ENCODE measurements at regions not wholly inside any gene's neighbourhood (a gene's known extent, or its start where the extent isn't known, plus 50 kb on each side); places are given as distances from the start of the nearest gene placed in this dataset.
"Not testable (repeated sequence)": the region's sequence is repeated elsewhere in the genome, so short reads cannot be mapped to it uniquely, and the experiment has no call there.

DNA sequence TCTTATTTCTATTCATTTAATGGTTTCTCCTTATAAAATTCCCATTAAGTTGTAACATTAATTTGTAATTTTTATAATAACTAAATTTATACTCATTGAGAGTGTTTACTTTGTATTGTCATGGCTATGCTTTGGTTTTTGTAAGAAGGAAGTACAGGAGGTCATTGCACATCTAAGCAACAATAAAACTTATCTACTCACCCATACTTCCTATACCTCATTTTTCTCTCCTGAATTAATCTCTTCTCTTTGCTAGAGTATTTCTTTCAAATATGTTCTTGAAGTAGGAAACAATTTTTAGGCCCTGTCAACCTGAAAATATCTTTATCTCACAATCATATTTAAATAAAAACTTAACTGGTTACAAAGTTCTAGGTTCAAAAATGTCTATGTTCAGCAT lies 95.4 kb upstream of the WDR11 start:
- no peak for DNase-seq (ENCODE audit: low read depth)

DNA sequence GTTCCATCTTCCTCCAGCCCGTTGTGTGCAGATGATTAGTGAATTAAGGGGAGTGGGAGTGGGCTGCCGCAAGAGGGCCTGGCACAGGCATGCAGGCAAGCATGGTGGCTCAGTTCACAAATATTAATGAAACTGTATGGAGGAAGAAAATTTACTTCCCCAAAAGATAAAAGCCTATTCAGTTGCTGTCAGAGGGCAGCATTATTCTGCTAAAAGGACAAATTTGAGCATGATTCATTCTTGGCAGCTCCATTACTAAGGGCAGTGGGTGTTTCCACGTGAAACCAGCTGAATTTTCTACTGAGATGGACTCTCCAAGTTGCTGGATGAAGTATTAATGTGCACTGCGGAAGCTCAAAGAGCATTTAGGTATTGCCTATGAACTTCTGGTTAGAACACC lies 90.9 kb upstream of the WDR11 start:
- no peak for DNase-seq (ENCODE audit: low read depth)

DNA sequence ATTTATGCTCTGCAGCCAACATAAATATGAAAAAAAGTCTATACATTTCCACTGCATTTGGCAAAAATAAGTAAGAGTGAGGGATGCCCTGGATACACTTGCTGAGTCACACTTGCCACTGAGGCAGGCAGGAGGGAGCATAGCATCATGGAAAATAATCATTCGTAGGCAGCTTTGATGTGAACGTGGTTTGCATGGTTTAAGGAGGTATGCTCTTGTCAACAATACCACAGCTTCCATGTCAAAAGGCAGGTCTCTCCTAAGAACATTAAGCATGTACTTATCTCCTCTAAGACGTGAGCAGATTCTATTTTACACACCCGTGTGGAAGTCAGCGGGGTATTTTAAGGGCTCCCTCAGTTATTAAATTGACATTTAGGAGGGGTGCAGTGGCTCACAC lies 89.2 kb upstream of the WDR11 start:
- DNase-seq (ENCODE audit: low read depth) = no peak

DNA sequence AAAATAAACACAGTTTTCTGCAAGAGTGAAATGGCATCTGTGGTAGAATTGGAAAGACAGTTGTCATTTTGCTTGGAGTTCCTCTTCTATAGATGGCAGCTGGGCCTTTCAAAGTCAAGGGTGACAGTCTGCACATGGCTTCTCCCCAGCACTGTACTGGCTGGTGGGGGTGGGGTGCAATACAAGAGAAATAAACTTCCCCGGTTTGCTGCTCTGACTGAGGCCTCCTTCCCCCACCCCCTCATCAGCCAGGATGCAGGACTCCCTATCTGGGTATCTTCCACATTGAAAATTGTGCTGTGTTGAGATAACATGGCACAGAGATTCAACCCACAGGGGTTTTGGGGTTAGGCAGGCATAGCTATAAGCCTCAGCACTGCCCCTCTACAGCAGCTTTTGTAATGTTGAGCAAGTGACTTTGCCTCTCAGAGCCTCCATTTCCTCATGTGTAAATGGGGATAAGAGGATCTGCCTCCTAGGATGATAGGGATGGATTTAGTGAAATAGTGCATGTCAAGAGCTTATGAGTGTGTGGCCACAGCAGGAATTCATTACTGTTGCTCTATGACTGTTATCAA lies 85.8 kb upstream of the WDR11 start:
- peak; percentile 83 for DNase-seq (ENCODE audit: low read depth)

DNA sequence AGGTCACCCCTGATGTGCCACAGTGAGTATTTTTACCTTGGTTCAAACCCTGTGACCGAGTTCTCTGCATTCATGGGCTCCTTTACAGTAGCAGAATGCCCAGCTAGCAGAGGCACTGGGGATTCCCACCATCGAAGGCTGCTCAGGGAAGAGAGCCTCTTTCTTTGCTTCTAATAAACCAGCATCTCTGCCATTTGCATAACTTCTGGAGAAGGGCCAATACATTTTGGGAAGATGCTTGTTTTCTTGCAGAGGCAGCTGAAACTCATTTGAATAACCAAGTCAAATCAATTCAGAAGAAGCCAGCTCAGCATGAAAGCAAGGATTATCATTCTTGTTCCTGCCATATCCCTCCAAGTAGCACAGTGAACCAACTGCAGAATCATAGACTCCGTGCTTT lies 82.9 kb upstream of the WDR11 start:
- DNase-seq (ENCODE audit: low read depth) = no peak

DNA sequence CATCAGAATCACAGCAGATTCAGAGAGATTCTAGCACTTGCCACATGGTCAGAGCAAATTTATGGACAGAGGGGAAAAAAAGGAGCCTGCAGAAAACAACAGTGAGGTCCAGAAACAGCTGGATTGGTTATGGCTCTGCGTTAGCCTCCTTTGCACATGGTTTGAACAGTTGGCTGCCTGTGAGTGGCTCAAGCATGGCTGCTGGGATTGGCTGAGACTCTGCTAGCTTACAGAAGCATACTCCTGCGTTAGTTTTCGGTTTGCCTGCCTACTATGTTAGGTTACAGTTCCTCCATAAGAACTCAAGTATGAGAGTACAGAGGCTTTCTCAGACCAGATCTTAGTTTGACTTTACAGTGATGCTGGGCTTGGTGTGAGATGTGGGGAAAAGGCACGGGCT lies 80.7 kb upstream of the WDR11 start:
- no peak for DNase-seq (ENCODE audit: low read depth)

DNA sequence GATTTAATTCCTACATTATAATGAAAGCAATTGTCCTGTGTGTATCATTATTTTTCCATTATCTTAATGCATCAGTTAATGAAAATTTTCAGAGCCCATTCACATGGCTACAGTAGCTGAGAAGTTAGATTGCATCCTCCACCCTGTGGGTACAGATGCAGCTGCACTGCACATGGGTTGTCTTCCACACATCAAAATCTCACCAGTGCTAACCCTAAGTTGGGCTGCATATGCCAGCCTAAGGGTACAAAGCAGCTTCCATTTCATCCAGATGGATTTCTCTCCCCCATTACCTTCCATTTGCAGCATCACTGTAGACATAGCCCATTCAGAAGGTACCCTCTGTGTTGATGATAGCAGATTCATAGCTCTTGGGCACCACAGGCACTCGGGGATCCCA lies 74.7 kb upstream of the WDR11 start:
- no peak for DNase-seq (ENCODE audit: low read depth)

DNA sequence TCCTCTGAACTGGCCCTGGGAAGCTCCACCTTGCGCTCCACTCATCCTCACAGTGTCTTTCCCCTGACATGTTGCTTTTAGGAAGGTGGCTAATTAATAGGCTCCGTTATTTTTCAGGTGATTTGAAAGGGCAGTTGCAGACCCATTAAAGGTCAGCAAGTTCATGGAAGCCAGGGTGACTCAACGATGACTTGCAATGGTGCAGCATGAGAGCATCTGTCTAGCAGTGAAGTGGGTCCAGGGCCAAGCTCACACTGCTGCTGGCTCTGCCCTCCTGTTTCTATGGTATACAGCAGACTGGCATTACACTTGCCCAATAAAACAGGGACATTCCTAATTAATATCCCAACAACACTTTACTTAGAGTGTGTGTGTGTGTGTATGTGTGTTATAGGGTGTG lies 68.8 kb upstream of the WDR11 start:
- DNase-seq (ENCODE audit: low read depth) = no peak

DNA sequence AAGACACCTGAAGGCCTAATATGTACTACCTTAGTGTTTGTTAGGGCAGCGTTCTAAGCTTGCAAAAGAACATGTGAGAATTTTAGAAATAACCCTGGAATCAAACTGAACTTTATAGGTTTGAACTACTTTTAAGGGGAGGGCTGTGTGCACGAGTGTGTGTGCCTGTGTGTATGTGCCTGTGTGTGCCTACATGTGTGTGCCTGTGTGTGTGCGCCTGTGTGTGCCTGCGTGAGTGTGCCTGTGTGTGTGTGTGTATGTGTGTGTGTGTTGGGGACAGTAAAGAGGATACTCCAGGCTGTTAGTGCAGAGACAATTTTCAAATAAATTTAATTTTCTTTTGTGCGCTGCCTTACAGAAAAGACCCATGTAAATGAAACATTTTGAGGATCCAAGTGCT lies 68.1 kb upstream of the WDR11 start:
- DNase-seq (ENCODE audit: low read depth) = no peak

DNA sequence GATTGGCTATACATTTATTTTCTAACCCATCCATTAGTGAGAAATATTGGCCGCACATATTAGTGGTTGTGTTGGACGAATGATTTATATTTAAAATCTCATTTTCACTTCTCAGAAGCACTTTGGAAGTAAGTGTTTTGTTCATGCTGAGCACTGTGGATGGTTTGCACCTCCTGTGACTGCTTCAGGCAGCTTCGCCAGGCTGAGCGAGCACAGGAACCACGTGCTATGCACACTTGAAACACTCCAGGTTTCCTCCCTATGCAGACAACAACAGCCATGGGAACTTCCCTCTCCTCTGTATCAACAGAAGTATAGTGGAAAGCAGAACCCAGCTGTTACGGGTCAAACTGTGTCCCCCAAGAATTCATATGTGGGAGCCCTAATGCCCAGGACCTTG lies 67.3 kb upstream of the WDR11 start:
- DNase-seq (ENCODE audit: low read depth) = no peak

DNA sequence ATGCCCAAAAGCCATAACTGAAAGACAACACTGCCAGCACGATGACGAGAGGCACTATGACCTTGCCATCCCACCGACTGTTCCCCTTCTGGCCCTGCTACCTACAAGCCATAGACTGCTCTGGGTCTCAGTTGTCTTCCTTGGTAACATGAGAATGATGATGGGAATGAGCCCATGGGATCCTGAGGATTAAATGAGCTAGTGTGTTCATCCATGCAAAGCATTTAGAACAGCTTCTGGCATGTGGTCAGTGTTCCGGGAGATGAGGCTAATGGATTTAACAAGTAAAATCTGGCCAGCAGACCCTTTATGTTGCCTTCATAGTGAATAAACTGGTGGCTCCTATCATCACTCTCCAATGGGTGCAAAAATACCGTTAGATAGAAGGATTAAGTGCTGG lies 62.4 kb upstream of the WDR11 start:
- DNase-seq (ENCODE audit: low read depth) = no peak

DNA sequence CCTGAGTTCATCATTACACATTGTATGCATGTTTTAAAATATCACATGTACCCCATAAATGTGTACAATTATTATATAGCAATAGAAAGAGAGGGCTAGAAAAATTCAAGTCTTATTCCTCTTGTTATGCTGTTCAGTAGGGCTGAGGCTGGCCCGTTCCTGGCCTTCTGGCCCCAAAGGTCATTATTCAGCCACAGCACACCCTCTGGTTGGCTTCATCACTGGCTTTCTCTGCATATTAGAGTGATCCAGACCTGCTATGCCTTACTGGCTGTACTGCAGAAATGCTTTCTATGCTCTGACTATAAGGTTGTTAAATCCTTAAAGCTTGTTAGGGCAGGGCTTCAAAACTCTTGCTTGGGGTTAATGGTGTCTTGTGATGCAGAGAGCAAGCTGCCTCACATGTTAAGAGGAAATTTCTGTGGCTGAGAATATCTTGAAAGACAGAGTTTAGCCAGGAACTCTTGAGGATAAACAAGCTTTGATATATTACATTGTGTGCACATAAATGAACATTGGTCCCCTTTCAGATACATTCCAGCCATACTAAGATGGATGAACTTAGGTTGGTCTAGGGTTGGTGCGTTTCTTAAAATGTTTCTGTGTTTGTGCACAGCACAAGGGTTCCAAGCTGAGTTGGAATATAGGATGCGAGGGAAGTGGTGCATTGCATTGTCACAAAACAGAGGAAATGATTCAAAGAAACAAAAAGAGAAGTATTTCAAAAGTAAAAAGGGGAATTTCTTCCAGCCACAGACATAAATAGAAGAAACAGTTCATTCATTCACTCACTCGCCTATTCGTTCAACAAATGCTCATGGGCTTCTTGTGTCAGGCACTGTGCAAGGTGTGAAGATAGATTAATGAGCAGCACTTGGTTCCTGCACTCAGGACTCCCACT lies 61.6 kb upstream of the WDR11 start:
- DNase-seq (ENCODE audit: low read depth) = no peak

DNA sequence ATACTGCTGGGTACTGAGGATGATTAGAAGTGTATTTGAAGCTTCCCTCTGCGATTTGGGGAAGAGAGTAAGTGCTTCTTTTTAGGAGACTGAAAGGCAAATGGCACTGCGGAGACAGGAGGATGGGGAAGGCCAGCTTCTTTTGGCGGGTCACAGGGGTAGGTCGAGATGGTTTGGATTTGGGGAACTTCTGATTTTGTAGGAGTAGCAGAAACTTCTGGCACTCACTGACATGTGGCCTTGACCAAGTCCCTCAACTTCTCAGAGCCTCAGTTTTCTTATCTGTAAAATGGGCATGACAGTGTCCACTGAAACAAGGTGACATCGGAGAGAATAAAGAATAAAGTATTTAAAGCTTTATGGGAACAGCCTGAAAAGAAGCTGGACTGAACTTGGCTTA lies 59.8 kb upstream of the WDR11 start:
- DNase-seq (ENCODE audit: low read depth) = no peak

DNA sequence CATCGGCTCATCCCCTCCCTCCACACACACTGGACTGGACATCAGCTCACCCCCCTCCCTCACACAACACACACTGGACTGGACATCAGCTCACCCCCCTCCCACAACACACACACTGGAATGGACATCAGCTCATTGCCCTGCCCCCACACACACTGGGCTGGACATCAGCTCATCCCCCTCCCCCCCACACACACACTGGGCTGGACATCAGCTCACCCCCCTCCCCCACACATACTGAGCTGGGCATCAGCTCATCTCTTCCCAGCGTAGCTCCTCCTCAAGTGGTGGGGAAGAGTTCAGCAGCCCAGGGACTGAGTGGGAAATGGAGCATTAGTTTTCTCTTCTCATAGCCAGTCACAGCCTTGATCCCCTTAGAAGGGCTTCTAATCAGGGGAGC lies 58.1 kb upstream of the WDR11 start:
- no peak for DNase-seq (ENCODE audit: low read depth)

DNA sequence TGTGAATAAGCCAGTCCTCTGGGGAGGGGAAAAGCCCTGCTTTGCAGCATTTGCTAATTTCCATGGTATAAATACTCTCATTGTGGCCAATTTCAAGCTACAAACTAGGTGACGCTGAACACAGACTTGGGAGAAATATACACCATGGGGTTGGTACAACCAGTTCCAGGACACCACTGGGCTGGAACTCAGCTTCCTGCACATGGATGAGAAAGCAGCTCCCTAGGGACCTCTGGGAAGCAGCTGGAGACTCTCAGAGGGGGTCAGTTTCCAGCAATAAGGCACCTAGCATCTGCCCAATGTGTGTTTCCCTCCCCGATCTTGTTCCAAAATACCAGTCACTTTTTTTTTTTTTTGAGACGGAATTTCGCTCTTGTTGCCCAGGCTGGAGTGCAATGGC lies 56.8 kb upstream of the WDR11 start:
- no peak for DNase-seq (ENCODE audit: low read depth)

DNA sequence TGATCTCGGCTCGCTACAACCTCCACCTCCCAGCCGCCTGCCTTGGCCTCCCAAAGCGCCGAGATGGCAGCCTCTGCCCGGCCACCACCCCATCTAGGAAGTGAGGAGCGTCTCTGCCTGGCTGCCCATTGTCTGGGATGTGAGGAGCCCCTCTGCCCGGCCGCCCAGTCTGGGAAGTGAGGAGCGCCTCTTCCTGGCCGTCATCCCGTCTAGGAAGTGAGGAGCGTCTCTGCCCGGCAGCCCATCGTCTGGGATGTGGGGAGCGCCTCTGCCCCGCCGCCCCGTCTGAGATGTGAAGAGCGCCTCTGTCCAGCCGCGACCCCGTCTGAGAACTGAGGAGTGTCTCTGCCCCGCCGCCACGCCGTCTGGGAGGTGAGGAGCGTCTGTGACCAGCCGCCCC lies 52.9 kb upstream of the WDR11 start:
- DNase-seq (ENCODE audit: low read depth) = not testable (repeated sequence)

DNA sequence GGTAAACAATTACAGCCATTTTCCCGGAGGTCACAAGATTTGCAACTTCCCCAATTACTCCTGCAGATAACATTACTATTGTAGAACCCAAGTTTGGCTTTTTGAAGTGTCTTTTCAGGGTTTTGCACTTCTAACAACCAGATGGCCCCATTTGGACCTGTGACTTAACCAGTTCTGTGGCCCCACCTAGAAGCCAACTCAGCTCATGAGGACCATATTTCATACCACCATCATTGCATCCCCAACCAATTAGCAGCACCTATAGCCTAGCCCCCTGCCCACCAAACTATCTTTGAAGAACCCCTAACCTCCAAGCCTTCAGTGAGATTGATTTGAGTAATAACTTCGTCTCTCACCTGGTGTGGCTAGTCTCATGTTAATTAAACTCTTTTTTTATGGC lies 51.3 kb upstream of the WDR11 start:
- no peak for DNase-seq (ENCODE audit: low read depth)

DNA sequence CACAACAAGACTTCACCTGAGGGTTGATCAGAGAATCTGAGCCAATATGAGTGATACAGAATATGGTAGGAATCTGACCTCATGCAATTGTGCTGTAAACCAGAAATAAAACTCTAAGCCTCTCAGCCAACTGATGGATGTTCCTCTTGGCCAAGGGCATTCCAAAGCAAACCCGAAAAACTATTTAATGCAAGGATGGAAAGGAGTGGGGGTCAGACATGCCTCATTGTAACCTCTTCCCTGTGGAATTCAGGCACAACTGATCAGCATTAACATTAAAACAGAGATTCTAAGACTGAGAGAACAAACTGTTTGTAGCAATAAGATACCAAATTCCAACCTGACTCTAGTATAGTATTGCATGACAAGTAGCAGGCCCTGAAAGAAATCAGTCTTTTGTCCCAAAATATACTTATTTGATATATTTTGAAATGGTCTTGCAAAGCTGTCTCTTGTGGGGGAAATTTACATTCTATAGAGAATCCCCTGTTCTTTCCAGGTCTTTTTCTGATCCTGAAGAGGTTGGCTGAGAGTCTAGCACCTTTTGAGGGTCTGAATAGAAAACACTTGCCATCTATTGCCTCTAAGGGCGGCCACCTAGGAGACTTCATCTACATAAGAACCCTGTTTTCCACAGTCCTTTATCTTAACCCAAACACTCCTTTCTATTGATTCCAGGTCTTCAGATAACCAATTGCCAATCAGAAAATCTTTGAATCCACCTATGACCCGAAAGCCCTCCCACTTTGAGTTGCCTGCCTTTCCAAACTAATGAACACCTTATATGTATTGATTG lies 50.4 kb upstream of the WDR11 start:
- DNase-seq (ENCODE audit: low read depth) = no peak
